ENCODE measurements at regions not wholly inside any gene's neighbourhood (a gene's known extent, or its start where the extent isn't known, plus 50 kb on each side); places are given as distances from the start of the nearest gene placed in this dataset.

- TF ChIP-seq CTCF (tag by site-specific recombination; IDR thresholded peaks at IDR 0.05) (no peak), PRDM2 (tag by site-specific recombination; IDR thresholded peaks at IDR 0.05; ENCODE audit: borderline replicate concordance) (no peak), ZSCAN16 (tag by site-specific recombination; IDR thresholded peaks at IDR 0.05) (no peak), ZNF404 (tag by site-specific recombination; IDR thresholded peaks at IDR 0.05) (no peak), GFI1B (tag by site-specific recombination; IDR thresholded peaks at IDR 0.05) (no peak), KLF17 (tag by site-specific recombination; IDR thresholded peaks at IDR 0.05) (no peak), ZNF530 (tag by site-specific recombination; IDR thresholded peaks at IDR 0.05; ENCODE audit: low read depth) (no peak)
Observed at GRCh38 chr4:37008199-37008598, 236.3 kb upstream of the NWD2 start.

Data from HEK293 (cell line).